GM20000 (cell line): ENCODE measurements at regions not wholly inside any gene's neighbourhood (a gene's known extent, or its start where the extent isn't known, plus 50 kb on each side); places are given as distances from the start of the nearest gene placed in this dataset.

ENCODE experiments used
- DNase-seq: peaks from one replicate; pipeline ENCODE4 v3.0.0; 2012; ENCODE audit warnings: low spot score
- CTCF ChIP-seq: IDR thresholded peaks from 2 replicates; pipeline ENCODE4 v1.5.1; 2012; ENCODE audit warnings: mild to moderate bottlenecking, control low read depth; ENCODE audit errors: extremely low read depth, missing control alignments

- no peak for TF ChIP-seq CTCF
Observed at GRCh38 chr16:63983401-63983800, 1138.5 kb downstream of the CDH11 start.

GRCh38 chr16:63982741-63983140, 1139.1 kb downstream of the CDH11 start:
- DNase-seq, result no peak
- no peak for TF ChIP-seq CTCF

More at GRCh38 chr16:63983401-63983800, 1138.5 kb downstream of the CDH11 start:
- no peak for DNase-seq

- no peak for DNase-seq
Observed at GRCh38 chr16:63982110-63982509, 1139.8 kb downstream of the CDH11 start.

GRCh38 chr16:63981639-63982038, 1140.2 kb downstream of the CDH11 start:
- no peak for TF ChIP-seq CTCF
- no peak for DNase-seq

More at GRCh38 chr16:63982110-63982509, 1139.8 kb downstream of the CDH11 start:
- no peak for TF ChIP-seq CTCF

GRCh38 chr16:63980763-63981162, 1141.1 kb downstream of the CDH11 start:
- no peak for DNase-seq
- TF ChIP-seq CTCF, result no peak

GRCh38 chr16:63978240-63978639, 1143.6 kb downstream of the CDH11 start:
- no peak for DNase-seq
- TF ChIP-seq CTCF, result no peak

GRCh38 chr16:63976345-63976744, 1145.5 kb downstream of the CDH11 start:
- no peak for DNase-seq
- no peak for TF ChIP-seq CTCF
